ENCODE measurements at regions not wholly inside any gene's neighbourhood (a gene's known extent, or its start where the extent isn't known, plus 50 kb on each side); places are given as distances from the start of the nearest gene placed in this dataset.
"Not testable (repeated sequence)": the region's sequence is repeated elsewhere in the genome, so short reads cannot be mapped to it uniquely, and the experiment has no call there.

- Histone ChIP-seq H3K36me3 (replicated peaks; ENCODE audit: control insufficient read depth, insufficient read depth, low read length) (no peaks in the 10 kb centered on the region), H3K27me3 (ENCODE audit: control insufficient read depth, insufficient read depth, low read length) (no peaks in the 10 kb centered on the region), H3K4me3 (ENCODE audit: insufficient read depth, low read depth, low read length) (no peak overlapping the region)
- DNase-seq: no peak
Measured at GRCh38 chr3:88677298-88677697, 430.1 kb upstream of the EPHA3 start.

GRCh38 chr3:88678747-88679146, 428.7 kb upstream of the EPHA3 start:
- peak; percentile 5 for DNase-seq
- Histone ChIP-seq H3K36me3 (replicated peaks; ENCODE audit: control insufficient read depth, insufficient read depth, low read length) (no peaks in the 10 kb centered on the region), H3K27me3 (ENCODE audit: control insufficient read depth, insufficient read depth, low read length) (no peaks in the 10 kb centered on the region), H3K4me3 (ENCODE audit: insufficient read depth, low read depth, low read length) (no peak overlapping the region)

GRCh38 chr3:88690287-88690686, 417.1 kb upstream of the EPHA3 start:
- Histone ChIP-seq H3K36me3 (replicated peaks; ENCODE audit: control insufficient read depth, insufficient read depth, low read length) (no peaks in the 10 kb centered on the region), H3K4me3 (ENCODE audit: insufficient read depth, low read depth, low read length) (no peak overlapping the region), H3K27me3 (ENCODE audit: control insufficient read depth, insufficient read depth, low read length) (no peaks in the 10 kb centered on the region)
- DNase-seq: no peak

GRCh38 chr3:88691081-88691480, 416.3 kb upstream of the EPHA3 start:
- H3K4me3 ChIP-seq (ENCODE audit: insufficient read depth, low read depth, low read length): no peak overlapping the region
- no peaks in the 10 kb centered on the region for H3K36me3 ChIP-seq (replicated peaks; ENCODE audit: control insufficient read depth, insufficient read depth, low read length)
- DNase-seq: no peak
- no peaks in the 10 kb centered on the region for H3K27me3 ChIP-seq (ENCODE audit: control insufficient read depth, insufficient read depth, low read length)

- no peak for DNase-seq
- H3K36me3 ChIP-seq (replicated peaks; ENCODE audit: control insufficient read depth, insufficient read depth, low read length): no peaks in the 10 kb centered on the region
- no peaks in the 10 kb centered on the region for H3K27me3 ChIP-seq (ENCODE audit: control insufficient read depth, insufficient read depth, low read length)
- H3K4me3 ChIP-seq (ENCODE audit: insufficient read depth, low read depth, low read length): no peak overlapping the region
Measured at GRCh38 chr3:88703501-88704059, 403.8 kb upstream of the EPHA3 start.

- Histone ChIP-seq H3K4me3 (ENCODE audit: insufficient read depth, low read depth, low read length) (no peak overlapping the region), H3K36me3 (replicated peaks; ENCODE audit: control insufficient read depth, insufficient read depth, low read length) (no peaks in the 10 kb centered on the region), H3K27me3 (ENCODE audit: control insufficient read depth, insufficient read depth, low read length) (no peaks in the 10 kb centered on the region)
- DNase-seq: no peak
Measured at GRCh38 chr3:88704338-88704737, 403.1 kb upstream of the EPHA3 start.

GRCh38 chr3:88707837-88708236, 399.6 kb upstream of the EPHA3 start:
- DNase-seq: no peak
- Histone ChIP-seq H3K4me3 (ENCODE audit: insufficient read depth, low read depth, low read length) (no peak overlapping the region), H3K27me3 (ENCODE audit: control insufficient read depth, insufficient read depth, low read length) (no peaks in the 10 kb centered on the region), H3K36me3 (replicated peaks; ENCODE audit: control insufficient read depth, insufficient read depth, low read length) (no peaks in the 10 kb centered on the region)

GRCh38 chr3:88712552-88712951, 394.9 kb upstream of the EPHA3 start:
- H3K4me3 ChIP-seq (ENCODE audit: insufficient read depth, low read depth, low read length): no peak overlapping the region
- no peak for DNase-seq
- H3K27me3 ChIP-seq (ENCODE audit: control insufficient read depth, insufficient read depth, low read length): no peaks in the 10 kb centered on the region
- H3K36me3 ChIP-seq (replicated peaks; ENCODE audit: control insufficient read depth, insufficient read depth, low read length): no peaks in the 10 kb centered on the region

GRCh38 chr3:88713233-88713691, 394.2 kb upstream of the EPHA3 start:
- no peak for DNase-seq
- H3K27me3 ChIP-seq (ENCODE audit: control insufficient read depth, insufficient read depth, low read length): no peaks in the 10 kb centered on the region
- no peaks in the 10 kb centered on the region for H3K36me3 ChIP-seq (replicated peaks; ENCODE audit: control insufficient read depth, insufficient read depth, low read length)
- no peak overlapping the region for H3K4me3 ChIP-seq (ENCODE audit: insufficient read depth, low read depth, low read length)

- no peak overlapping the region for H3K4me3 ChIP-seq (ENCODE audit: insufficient read depth, low read depth, low read length)
- H3K36me3 ChIP-seq (replicated peaks; ENCODE audit: control insufficient read depth, insufficient read depth, low read length): no peaks in the 10 kb centered on the region
- no peak for DNase-seq
Measured at GRCh38 chr3:88725440-88726165, 381.8 kb upstream of the EPHA3 start.

GRCh38 chr3:88732186-88732585, 375.2 kb upstream of the EPHA3 start:
- DNase-seq: no peak
- Histone ChIP-seq H3K4me3 (ENCODE audit: insufficient read depth, low read depth, low read length) (no peak overlapping the region), H3K36me3 (replicated peaks; ENCODE audit: control insufficient read depth, insufficient read depth, low read length) (no peaks in the 10 kb centered on the region), H3K27me3 (ENCODE audit: control insufficient read depth, insufficient read depth, low read length) (no peaks in the 10 kb centered on the region)

More at GRCh38 chr3:88725440-88726165, 381.8 kb upstream of the EPHA3 start:
- H3K27me3 ChIP-seq (ENCODE audit: control insufficient read depth, insufficient read depth, low read length): no peaks in the 10 kb centered on the region

- H3K27me3 ChIP-seq (ENCODE audit: control insufficient read depth, insufficient read depth, low read length): no peaks in the 10 kb centered on the region
- DNase-seq: no peak
- H3K4me3 ChIP-seq (ENCODE audit: insufficient read depth, low read depth, low read length): no peak overlapping the region
- H3K36me3 ChIP-seq (replicated peaks; ENCODE audit: control insufficient read depth, insufficient read depth, low read length): no peaks in the 10 kb centered on the region
Measured at GRCh38 chr3:88742106-88742505, 365.3 kb upstream of the EPHA3 start.

GRCh38 chr3:88742674-88743507, 364.5 kb upstream of the EPHA3 start:
- H3K36me3 ChIP-seq (replicated peaks; ENCODE audit: control insufficient read depth, insufficient read depth, low read length): no peaks in the 10 kb centered on the region
- H3K27me3 ChIP-seq (ENCODE audit: control insufficient read depth, insufficient read depth, low read length): no peaks in the 10 kb centered on the region
- no peak overlapping the region for H3K4me3 ChIP-seq (ENCODE audit: insufficient read depth, low read depth, low read length)
- DNase-seq: no peak

- no peaks in the 10 kb centered on the region for H3K27me3 ChIP-seq (ENCODE audit: control insufficient read depth, insufficient read depth, low read length)
- H3K36me3 ChIP-seq (replicated peaks; ENCODE audit: control insufficient read depth, insufficient read depth, low read length): no peaks in the 10 kb centered on the region
- no peak for DNase-seq
- no peak overlapping the region for H3K4me3 ChIP-seq (ENCODE audit: insufficient read depth, low read depth, low read length)
Measured at GRCh38 chr3:88744896-88745295, 362.5 kb upstream of the EPHA3 start.

- not testable (repeated sequence) for H3K27me3 ChIP-seq (ENCODE audit: control insufficient read depth, insufficient read depth, low read length); H3K4me3 ChIP-seq (ENCODE audit: insufficient read depth, low read depth, low read length); DNase-seq; H3K36me3 ChIP-seq (replicated peaks; ENCODE audit: control insufficient read depth, insufficient read depth, low read length)
Measured at GRCh38 chr3:88747145-88747544, 360.3 kb upstream of the EPHA3 start.
